Myocyte (in vitro differentiated cells): ENCODE measurements at regions not wholly inside any gene's neighbourhood (a gene's known extent, or its start where the extent isn't known, plus 50 kb on each side); places are given as distances from the start of the nearest gene placed in this dataset.

Experiments used
- DNase-seq: peaks from one replicate; pipeline ENCODE4 v3.0.0-alpha.2; 2012; ENCODE audit warnings: low read depth

- DNase-seq: peak; percentile 87
Measured at GRCh38 chr7:131103997-131104396, 223.7 kb upstream of the MKLN1 start.

DNA sequence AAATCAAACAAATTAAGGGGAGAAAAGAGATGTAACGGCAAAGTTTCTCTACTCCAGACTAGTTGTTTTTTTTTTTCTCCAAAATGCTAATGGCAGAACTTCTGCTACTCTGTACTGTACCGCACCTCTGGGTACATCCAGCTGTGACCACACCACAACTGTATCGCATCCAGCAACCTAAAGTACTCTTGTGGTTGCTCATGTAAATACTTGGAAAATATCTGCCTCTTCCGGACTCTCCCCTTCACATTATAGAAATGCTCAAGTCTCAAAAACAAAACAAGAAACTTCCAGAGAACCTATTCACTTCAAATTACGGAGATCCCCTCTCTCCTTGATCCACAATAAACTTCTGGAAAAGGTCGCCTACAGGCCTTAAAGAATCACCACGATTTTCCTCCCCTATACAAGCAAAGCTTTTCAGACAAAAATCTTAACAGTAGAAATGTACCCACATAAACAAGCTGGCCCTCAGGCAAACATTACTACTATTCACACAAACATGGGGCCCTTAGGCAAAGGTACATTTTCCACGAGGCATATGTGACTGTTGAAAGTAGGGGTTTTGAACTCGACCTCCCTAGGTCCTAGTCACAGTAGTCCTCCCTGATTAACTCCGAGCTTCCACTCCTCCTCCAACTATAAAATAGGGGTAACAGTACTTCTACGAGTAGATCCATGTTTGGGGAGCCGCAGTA lies 222.9 kb upstream of the MKLN1 start:
- DNase-seq: no peak

GRCh38 chr7:131105294-131105798 lies 222.3 kb upstream of the MKLN1 start:
- DNase-seq: no peak

DNA sequence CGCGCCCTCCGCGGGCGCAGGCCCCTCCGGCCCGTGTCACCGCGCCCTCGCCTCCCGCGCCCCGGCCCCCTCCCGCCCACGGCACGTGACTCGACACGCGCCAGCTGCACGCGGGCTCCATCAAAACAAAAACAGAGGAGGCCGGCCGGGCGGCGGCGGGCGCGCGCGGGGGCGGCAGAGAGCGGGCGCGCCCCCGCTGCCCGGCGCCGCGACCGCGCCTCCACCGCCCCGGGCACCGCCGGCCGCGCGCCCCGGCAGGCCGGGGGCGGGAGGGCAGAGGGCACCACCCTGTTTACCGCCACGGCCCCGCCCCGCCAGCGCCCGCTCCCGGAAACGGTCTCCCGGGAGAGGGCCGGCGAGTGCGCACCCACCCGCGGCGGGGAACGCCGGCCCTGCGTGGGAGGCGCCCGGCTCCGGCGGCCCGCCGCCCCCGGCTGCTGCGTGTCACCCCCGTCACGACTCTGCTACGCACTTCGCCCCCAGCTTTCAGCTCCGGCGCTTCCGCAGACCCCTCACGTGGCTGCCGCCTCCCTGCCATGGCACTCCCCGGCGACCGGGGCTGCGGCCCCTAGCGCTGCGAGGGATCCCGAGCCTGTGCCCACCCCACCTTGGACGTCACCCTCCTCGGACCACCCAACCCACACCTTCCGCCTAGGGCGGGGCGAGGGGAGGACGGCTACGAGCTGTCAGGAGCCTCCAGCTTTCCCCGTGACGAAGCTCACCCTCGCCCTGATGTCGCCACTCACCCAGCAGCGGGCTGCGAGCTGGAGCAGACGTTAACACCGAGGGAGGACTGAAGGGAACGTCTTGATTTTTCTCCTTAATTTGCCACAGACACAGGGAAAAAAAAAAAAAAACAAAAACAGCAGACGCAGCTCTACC lies 221.6 kb upstream of the MKLN1 start:
- DNase-seq: peak; percentile 64

- peak; percentile 43 for DNase-seq
Measured at GRCh38 chr7:131106681-131107336, 220.9 kb upstream of the MKLN1 start.

DNA sequence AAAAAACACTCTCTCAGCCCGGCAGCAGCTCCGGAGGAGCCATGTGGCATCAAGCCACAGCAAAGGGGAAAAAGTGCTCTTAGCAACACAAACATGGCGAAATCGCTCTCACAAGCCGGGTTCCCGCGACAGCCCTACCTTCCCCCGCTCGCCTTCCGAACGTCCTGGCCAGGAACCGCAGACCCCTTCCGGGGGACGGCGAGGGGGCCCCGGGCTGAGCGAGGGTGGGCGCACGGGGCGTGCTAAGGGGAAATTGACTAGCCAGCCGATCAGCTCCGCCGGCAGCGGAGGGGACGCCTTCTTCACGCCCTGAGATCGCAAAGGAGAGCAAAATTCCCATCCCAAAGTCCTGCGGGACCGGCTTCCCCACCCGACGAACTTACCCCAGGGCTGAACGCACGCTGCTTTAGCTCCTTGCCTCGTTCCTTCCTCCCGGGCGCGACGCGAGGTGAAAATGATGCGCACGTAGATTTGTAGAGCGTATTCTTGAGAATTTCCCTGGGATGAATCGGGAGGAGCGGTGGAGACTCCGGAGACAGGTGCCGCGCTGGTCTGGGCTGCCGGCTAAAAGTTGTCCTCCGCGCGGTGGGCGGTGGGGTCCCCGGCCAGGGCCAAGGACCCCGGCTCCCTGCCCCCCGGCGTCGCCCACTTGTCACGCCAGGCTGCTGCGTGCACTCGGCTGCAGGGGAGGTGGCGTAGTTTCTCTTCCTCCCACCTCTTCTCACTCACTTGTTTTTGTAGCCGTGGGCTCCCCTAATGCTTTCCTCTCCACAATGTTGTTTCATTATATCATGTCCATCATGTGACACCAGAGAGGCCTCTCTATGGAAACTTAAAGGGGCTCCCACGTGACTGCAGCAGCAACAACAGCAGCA lies 220.1 kb upstream of the MKLN1 start:
- peak; percentile 82 for DNase-seq

GRCh38 chr7:131108212-131108940 lies 219.3 kb upstream of the MKLN1 start:
- peak; percentile 47 for DNase-seq

DNA sequence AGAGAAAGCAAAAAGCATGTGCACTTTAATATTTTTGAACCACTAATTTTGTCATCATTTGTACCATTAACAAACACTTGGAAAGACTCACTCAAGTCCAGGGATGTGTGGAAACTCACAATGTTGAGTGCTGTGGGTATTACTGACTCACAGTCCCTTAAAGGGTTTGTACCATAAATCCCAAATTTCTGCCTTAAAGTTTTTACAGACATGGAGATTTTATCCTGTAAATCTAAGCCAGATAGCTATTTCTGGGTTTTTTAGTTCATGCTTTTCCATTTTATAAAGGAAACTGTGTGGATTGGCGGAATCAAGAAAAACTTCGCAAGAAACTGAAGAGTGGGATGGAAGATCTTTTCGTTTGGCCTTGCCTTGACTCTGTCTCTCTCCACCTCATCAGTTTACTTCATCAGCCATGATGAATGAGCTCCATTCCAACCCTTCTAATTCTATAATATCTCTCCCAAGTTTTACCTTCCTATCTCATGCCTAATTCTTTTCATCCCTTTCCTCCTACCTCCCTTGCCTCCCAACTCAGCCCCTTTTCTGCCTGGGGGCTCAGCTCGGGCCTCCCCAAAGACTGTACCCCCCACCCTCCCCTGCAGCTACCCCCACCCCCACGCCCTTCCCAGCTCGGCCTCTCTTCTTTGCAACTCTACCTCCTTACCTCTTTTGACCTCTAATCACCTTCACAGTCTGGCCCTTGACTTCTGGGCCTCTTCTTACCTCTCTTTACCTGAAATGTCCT lies 218.5 kb upstream of the MKLN1 start:
- peak; percentile 32 for DNase-seq

GRCh38 chr7:131109759-131110296 lies 217.8 kb upstream of the MKLN1 start:
- peak; percentile 95 for DNase-seq

GRCh38 chr7:131110297-131111080 lies 217.2 kb upstream of the MKLN1 start:
- DNase-seq: peak; percentile 49

DNA sequence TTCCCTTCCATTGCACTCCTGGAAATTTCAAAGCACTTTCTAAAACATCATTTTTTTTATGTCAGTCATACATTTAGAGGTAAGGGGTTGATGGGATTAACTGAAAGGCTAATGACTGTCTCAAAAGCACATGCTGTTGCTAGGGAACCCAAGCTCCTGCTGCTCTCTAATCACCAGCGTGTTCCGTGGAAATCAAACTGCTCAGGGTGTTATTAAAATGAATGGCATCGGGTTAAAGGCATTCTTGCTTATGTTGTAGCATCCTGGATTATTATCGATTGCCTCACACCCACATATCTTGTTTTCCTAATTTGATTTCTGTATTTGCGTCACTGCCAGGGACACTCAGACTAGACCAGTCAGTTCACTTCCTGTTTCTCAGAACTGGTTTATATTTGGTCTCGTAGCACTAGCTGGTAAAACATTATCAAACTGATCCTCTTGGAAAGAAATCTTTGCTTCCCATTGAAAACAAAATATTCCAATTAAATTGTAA lies 216.5 kb upstream of the MKLN1 start:
- peak; percentile 48 for DNase-seq

DNA sequence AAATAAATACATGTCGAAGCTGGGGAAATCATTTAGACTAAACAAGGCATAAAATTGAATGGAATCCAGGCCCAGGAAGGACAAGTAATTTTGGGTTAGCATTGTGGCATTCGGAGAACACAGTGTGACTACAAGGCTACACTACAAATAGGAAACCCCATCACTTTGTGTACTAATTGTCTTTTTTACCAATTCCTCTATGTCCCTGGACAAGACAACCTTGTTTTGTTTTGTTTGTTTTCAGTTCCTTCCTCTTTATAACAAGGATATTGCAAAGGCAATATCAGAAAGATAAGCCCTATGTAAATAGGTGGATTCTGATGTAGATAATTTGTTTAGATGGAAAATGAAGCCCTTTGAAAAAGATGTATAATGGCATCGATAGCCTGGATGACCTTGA lies 215.9 kb upstream of the MKLN1 start:
- no peak for DNase-seq

DNA sequence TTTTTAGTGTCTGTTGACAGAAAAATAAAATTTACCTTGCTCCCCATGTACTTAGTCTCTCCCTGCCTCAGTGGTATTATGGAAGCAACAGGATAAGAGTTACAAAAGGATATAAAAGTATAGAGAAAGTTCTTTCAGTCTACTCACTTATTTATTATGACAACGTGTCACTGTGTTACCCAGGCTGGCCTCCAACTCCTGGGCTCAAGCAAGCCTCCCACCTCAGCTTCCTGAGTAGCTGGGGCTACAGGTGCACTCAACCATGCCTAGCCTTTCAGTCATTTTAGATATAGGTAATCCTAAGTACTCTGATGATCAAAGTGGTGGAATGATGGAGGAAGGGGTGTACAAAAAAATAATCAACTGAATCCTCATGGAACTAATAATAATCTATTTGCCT lies 215.2 kb upstream of the MKLN1 start:
- no peak for DNase-seq

DNA sequence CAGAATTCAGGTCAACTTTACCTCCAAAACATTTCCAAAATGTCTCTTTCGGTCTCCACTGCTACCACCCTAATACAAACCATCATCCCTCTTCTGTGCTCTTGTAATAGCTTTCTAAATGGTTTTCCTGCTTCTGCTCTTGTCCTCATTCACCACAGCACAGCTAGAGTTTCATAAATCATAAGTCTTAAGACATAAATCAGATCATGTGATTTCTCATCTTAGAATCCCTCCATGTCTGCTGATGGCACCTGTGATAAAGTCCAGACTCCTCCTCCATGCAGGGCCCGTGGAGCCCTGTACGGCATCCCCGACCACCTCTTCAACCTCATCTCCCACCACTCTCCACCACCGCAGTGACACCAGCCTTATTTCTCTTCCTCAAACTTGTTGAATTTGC lies 212.3 kb upstream of the MKLN1 start:
- DNase-seq: no peak

GRCh38 chr7:131117439-131117838 lies 210.2 kb upstream of the MKLN1 start:
- DNase-seq: no peak

GRCh38 chr7:131119381-131119780 lies 208.3 kb upstream of the MKLN1 start:
- no peak for DNase-seq

DNA sequence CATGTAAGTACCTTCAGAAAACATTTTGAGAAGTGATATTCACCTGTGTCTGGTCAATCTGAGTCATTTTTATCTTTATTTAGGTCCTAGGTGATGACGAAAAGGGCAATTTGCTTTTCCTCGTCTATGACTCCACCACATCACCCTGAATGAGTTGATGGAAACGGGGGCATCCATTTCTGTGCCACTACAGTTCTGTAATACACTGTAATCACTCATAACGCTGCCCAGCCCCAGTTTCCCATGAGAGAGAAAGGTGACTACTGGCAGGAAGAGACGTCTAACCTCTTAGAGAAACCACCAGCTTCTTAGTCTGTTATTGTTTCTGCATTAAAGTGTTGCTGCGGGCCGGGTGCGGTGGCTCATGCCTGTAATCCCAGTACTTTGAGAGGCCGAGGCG lies 205.3 kb upstream of the MKLN1 start:
- DNase-seq: no peak

DNA sequence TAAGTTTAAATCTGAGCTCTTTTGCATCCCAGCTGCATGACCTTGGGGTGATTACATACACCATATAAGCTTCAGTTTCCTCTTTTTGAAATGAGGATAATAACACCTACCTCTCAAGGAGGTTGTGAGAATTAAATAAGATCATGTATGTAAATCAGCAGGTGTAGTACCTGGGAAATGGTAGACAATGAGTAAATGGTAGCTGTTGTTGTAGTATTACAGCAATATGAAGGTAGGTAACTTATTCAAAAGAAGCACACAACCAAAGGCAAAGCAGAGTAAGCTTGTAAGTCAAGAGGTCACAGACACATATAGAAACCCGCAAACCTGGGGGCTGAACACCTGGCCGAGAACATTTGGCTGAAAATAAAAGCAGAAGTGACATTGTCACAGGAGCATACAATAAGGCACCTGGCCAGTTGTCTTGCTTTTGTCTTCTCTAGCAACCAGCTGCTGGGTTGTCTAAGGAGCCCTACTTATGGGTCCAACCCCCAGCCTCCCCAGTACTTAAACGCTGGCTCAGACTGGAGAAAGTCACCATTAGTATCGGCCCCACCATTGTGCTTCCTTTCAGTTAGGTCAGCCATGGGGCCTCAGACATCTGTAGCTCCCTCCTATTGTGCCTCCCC lies 203.6 kb upstream of the MKLN1 start:
- DNase-seq: no peak
